ENCODE measurements at regions not wholly inside any gene's neighbourhood (a gene's known extent, or its start where the extent isn't known, plus 50 kb on each side); places are given as distances from the start of the nearest gene placed in this dataset.

GRCh38 chr2:117108741-117109267 lies 705.7 kb upstream of the DDX18 start:
- TF ChIP-seq GLIS3 (CRISPR knock-in tag; IDR thresholded peaks at IDR 0.05) = no peak
- TF ChIP-seq, protein P1, sequence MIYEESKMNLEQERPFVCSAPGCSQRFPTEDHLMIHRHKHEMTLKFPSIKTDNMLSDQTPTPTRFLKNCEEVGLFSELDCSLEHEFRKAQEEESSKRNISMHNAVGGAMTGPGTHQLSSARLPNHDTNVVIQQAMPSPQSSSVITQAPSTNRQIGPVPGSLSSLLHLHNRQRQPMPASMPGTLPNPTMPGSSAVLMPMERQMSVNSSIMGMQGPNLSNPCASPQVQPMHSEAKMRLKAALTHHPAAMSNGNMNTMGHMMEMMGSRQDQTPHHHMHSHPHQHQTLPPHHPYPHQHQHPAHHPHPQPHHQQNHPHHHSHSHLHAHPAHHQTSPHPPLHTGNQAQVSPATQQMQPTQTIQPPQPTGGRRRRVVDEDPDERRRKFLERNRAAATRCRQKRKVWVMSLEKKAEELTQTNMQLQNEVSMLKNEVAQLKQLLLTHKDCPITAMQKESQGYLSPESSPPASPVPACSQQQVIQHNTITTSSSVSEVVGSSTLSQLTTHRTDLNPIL (CRISPR knock-in tag; IDR thresholded peaks at IDR 0.05; ENCODE audit: low read depth) = no peak
- ATAC-seq = no peak

GRCh38 chr2:117118994-117119393 lies 695.5 kb upstream of the DDX18 start:
- no peak for TF ChIP-seq CSRNP3 (CRISPR knock-in tag; IDR thresholded peaks at IDR 0.05)
- TF ChIP-seq ZFP30 (CRISPR knock-in tag; IDR thresholded peaks at IDR 0.05) = no peak
- TF ChIP-seq RARB (CRISPR knock-in tag; IDR thresholded peaks at IDR 0.05) = no peak
- ATAC-seq = no peak

DNA sequence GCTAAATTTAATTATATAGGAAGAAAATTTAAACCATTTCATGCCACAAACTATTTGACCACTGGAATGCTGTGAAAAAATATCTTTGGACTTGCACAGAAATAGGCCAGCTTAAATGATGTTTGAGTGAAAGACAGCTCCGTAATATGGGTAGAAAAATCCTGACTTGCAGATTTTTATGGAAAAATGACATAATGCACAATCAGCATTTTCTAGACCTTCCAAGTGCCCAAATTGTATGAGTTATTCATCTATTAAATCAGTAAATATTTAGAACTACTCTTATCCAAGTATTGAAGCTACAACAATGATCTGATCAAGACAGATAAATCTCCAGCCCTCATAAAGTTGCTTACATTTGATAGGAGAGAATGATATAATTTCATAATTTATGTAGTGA lies 691.1 kb upstream of the DDX18 start:
- no peak for ATAC-seq
- TF ChIP-seq CSDC2 (CRISPR knock-in tag; IDR thresholded peaks at IDR 0.05) (no peak), CSRNP3 (CRISPR knock-in tag; IDR thresholded peaks at IDR 0.05) (no peak), ZC3H10 (CRISPR knock-in tag; IDR thresholded peaks at IDR 0.05) (no peak)

GRCh38 chr2:117126656-117127055 lies 687.8 kb upstream of the DDX18 start:
- no peak for ATAC-seq
- TF ChIP-seq SNAI2 (CRISPR knock-in tag; IDR thresholded peaks at IDR 0.05) (peak; percentile 61; the same call in 1 of the 2 replicates), ISL1 (CRISPR knock-in tag; IDR thresholded peaks at IDR 0.05) (peak; percentile 15; the same call in 1 of the 2 replicates), OSR1 (CRISPR knock-in tag; IDR thresholded peaks at IDR 0.05) (no peak)

GRCh38 chr2:117127680-117128079 lies 686.8 kb upstream of the DDX18 start:
- no peak for ATAC-seq
- no peak for TF ChIP-seq SNAI2 (CRISPR knock-in tag; IDR thresholded peaks at IDR 0.05)
- TF ChIP-seq, protein P2, sequence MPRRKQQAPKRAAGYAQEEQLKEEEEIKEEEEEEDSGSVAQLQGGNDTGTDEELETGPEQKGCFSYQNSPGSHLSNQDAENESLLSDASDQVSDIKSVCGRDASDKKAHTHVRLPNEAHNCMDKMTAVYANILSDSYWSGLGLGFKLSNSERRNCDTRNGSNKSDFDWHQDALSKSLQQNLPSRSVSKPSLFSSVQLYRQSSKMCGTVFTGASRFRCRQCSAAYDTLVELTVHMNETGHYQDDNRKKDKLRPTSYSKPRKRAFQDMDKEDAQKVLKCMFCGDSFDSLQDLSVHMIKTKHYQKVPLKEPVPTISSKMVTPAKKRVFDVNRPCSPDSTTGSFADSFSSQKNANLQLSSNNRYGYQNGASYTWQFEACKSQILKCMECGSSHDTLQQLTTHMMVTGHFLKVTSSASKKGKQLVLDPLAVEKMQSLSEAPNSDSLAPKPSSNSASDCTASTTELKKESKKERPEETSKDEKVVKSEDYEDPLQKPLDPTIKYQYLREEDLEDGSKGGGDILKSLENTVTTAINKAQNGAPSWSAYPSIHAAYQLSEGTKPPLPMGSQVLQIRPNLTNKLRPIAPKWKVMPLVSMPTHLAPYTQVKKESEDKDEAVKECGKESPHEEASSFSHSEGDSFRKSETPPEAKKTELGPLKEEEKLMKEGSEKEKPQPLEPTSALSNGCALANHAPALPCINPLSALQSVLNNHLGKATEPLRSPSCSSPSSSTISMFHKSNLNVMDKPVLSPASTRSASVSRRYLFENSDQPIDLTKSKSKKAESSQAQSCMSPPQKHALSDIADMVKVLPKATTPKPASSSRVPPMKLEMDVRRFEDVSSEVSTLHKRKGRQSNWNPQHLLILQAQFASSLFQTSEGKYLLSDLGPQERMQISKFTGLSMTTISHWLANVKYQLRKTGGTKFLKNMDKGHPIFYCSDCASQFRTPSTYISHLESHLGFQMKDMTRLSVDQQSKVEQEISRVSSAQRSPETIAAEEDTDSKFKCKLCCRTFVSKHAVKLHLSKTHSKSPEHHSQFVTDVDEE (CRISPR knock-in tag; IDR thresholded peaks at IDR 0.05) = no peak
- no peak for TF ChIP-seq RARB (CRISPR knock-in tag; IDR thresholded peaks at IDR 0.05)
- TF ChIP-seq CSRNP3 (CRISPR knock-in tag; IDR thresholded peaks at IDR 0.05) = no peak
- no peak for TF ChIP-seq ZFP30 (CRISPR knock-in tag; IDR thresholded peaks at IDR 0.05)
- TF ChIP-seq TOX (CRISPR knock-in tag; IDR thresholded peaks at IDR 0.05; ENCODE audit: borderline replicate concordance) = no peak
- TF ChIP-seq ESRRG (CRISPR knock-in tag; IDR thresholded peaks at IDR 0.05) = no peak
- no peak for TF ChIP-seq TCF4 (CRISPR knock-in tag; IDR thresholded peaks at IDR 0.05; ENCODE audit: borderline replicate concordance)
- no peak for TF ChIP-seq ZC3H10 (CRISPR knock-in tag; IDR thresholded peaks at IDR 0.05)

- no peak for ATAC-seq
- TF ChIP-seq ISL1 (CRISPR knock-in tag; IDR thresholded peaks at IDR 0.05) = no peak
- no peak for TF ChIP-seq POU6F1 (CRISPR knock-in tag; IDR thresholded peaks at IDR 0.05; ENCODE audit: borderline replicate concordance, low read depth)
- no peak for TF ChIP-seq TOX (CRISPR knock-in tag; IDR thresholded peaks at IDR 0.05; ENCODE audit: borderline replicate concordance)
- TF ChIP-seq ZC3H10 (CRISPR knock-in tag; IDR thresholded peaks at IDR 0.05) = no peak
- no peak for TF ChIP-seq CSRNP3 (CRISPR knock-in tag; IDR thresholded peaks at IDR 0.05)
- no peak for TF ChIP-seq ZNF70 (CRISPR knock-in tag; IDR thresholded peaks at IDR 0.05)
- TF ChIP-seq, protein P2 (CRISPR knock-in tag; IDR thresholded peaks at IDR 0.05) = no peak
- no peak for TF ChIP-seq RARB (CRISPR knock-in tag; IDR thresholded peaks at IDR 0.05)
Measured at GRCh38 chr2:117128461-117128860, 686.0 kb upstream of the DDX18 start.
